Activated CD8-positive, alpha-beta memory T cell treated with anti-CD3 and anti-CD28 coated beads, Interleukin-2, amount 10 ng/mL, durations not matched to agents 7 days and 5 days (primary cell): ENCODE measurements at regions not wholly inside any gene's neighbourhood (a gene's known extent, or its start where the extent isn't known, plus 50 kb on each side); places are given as distances from the start of the nearest gene placed in this dataset.
"Not testable (repeated sequence)": the region's sequence is repeated elsewhere in the genome, so short reads cannot be mapped to it uniquely, and the experiment has no call there.

Source experiments
- ATAC-seq: fragments of 150-1000 bp; cut with Tn5 transposase; one replicate; pipeline ENCODE4 v1.10.0; 2021; ENCODE audit warnings: moderate library complexity
- CTCF ChIA-PET: fragments of 350-600 bp; sonication (Branson Sonifier 250); formaldehyde crosslinking; loops from one replicate; lab custom pipeline; 2021; ENCODE audit warnings: antibody characterized with exemption; lab: Charles Lee
- DNase-seq: peaks from one replicate; pipeline ENCODE4 v3.0.0-alpha.2; 2020
- H3K27ac Mint-ChIP-seq: one replicate; pipeline ENCODE4 v1.8.0; 2021; ENCODE audit warnings: mild to moderate bottlenecking, mixed read lengths
- H3K27me3 Mint-ChIP-seq: one replicate; pipeline ENCODE4 v1.8.0; 2021; ENCODE audit warnings: mixed read lengths
- H3K36me3 Mint-ChIP-seq: one replicate; pipeline ENCODE4 v1.8.0; 2021; ENCODE audit warnings: mild to moderate bottlenecking, mixed read lengths
- H3K4me1 Mint-ChIP-seq: one replicate; pipeline ENCODE4 v1.8.0; 2021; ENCODE audit warnings: mixed read lengths
- H3K4me3 Mint-ChIP-seq: one replicate; pipeline ENCODE4 v1.8.0; 2021; ENCODE audit warnings: mild to moderate bottlenecking, moderate library complexity, mixed read lengths
- H3K9me3 Mint-ChIP-seq: one replicate; pipeline ENCODE4 v1.8.0; 2022; ENCODE audit warnings: low read depth, mixed read lengths

DNA sequence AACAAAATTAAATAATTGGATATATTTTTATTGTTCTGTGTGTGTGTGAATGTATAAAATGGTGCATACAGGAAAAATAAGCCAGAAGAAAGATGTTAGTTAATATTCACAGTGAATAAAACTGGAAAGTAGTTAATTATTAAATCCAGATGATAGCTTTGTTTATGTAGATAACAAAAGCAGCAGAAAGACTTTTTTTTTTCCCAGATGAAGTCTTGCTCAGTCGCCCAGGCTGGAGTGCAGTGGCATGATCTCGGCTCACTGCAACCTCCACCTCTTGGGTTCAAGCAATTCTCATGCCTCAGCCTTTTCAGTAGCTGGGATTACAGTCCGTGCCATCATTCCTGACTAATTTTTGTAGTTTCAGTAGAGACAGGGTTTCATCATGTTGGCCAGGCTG lies 140.1 kb downstream of the ZNF486 start:
- Mint-ChIP-seq H3K9me3 (peaks cover 11% of the 10 kb centered on the region), H3K4me3 (no peak overlapping the region), H3K27me3 (no peaks in the 10 kb centered on the region), H3K4me1 (no peaks in the 10 kb centered on the region), H3K36me3 (no peaks in the 10 kb centered on the region), H3K27ac (no peak overlapping the region)
- ATAC-seq (no peak), DNase-seq (no peak)
- CTCF ChIA-PET = no interaction called here

DNA sequence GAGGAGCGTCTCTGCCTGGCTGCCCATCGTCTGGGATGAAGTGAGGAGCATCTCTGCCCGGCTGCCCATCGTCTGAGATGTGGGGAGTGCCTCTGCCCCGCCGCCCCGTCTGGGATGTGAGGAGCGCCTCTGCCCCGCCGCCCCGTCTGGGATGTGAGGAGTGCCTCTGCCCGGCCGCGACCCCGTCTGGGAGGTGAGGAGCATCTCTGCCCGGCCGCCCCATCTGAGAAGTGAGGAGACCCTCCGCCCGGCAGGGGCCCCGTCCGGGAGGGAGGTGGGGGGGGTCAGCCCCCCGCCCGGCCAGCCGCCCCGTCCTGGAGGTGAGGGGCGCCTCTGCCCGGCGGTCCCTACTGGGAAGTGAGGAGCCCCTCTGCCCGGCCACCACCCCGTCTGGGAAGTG lies 129.3 kb downstream of the ZNF486 start:
- H3K27ac Mint-ChIP-seq, H3K4me1 Mint-ChIP-seq, CTCF ChIA-PET, H3K36me3 Mint-ChIP-seq, H3K9me3 Mint-ChIP-seq, ATAC-seq, DNase-seq, H3K4me3 Mint-ChIP-seq, H3K27me3 Mint-ChIP-seq: not testable (repeated sequence)

DNA sequence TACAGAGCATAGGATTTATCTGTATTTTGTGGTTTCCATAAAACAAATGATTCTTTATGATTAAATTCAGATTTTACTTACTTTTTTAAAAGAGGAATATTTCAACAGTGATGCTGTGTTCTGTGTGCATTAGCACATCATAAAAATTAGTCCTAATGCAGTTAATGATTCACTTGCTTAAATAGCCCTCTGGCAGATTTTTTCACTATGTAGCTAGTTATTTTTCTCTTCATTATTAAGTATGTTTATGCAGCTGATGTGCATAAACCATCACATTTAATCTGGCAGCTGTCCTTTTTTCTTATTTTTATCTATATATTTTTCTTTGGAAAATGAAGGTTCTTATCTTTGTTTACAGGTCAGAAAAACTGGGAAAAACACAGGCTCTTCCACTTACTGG lies 127.2 kb downstream of the ZNF486 start:
- no peaks in the 10 kb centered on the region for H3K4me1 Mint-ChIP-seq
- no peak for ATAC-seq
- H3K27me3 Mint-ChIP-seq = no peaks in the 10 kb centered on the region

DNA sequence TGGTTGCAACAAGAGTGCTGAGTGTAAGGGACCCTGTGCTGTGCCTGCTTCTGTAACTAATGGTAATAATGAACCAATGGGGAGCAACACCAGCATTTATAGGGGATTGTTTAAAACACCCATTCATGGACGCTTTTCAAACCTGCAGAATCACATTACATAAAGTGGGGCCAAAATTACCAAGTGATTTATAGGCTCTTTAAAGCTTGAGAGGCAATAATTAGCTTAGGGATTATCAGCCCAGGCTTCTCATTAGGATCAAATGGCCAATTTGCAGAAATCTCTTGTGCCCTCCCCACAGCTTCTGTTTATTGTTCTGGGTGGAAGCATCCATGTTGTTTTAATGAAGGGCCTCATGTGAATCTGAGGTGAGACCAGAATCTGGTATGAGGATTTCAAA lies 125.5 kb downstream of the ZNF486 start:
- H3K4me1 Mint-ChIP-seq, ATAC-seq, H3K9me3 Mint-ChIP-seq, CTCF ChIA-PET, H3K36me3 Mint-ChIP-seq, H3K4me3 Mint-ChIP-seq, H3K27me3 Mint-ChIP-seq, DNase-seq, H3K27ac Mint-ChIP-seq: not testable (repeated sequence)

More for the DNA sequence above, 127.2 kb downstream of the ZNF486 start:
- DNase-seq = no peak
- Mint-ChIP-seq H3K36me3 (no peaks in the 10 kb centered on the region), H3K27ac (no peak overlapping the region), H3K9me3 (no peaks in the 10 kb centered on the region), H3K4me3 (no peak overlapping the region)
- CTCF ChIA-PET = no interaction called here

DNA sequence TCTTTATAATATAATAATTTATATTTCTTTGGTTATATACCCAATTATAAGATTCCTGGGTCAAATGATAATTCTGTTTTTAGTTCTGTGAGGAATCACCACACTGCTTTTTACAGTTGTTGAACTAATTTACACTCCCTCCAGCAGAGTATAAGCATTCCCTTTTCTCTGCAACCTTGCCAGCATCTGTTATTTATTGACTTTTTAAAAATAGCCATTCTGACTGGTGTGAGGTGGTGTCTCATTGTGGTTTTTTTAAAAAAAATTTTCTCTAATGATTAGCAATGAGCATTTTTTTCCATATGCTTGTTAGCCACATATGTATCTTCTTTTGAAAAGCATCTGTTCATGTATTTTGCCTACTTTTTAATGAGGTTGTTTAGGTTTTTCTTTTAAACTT lies 122.2 kb downstream of the ZNF486 start:
- Mint-ChIP-seq H3K27ac (no peak overlapping the region), H3K4me3 (no peak overlapping the region), H3K4me1 (no peaks in the 10 kb centered on the region), H3K27me3 (no peaks in the 10 kb centered on the region), H3K9me3 (peaks cover 4% of the 10 kb centered on the region), H3K36me3 (no peaks in the 10 kb centered on the region)
- ATAC-seq (no peak), DNase-seq (no peak)
- CTCF ChIA-PET = no interaction called here

DNA sequence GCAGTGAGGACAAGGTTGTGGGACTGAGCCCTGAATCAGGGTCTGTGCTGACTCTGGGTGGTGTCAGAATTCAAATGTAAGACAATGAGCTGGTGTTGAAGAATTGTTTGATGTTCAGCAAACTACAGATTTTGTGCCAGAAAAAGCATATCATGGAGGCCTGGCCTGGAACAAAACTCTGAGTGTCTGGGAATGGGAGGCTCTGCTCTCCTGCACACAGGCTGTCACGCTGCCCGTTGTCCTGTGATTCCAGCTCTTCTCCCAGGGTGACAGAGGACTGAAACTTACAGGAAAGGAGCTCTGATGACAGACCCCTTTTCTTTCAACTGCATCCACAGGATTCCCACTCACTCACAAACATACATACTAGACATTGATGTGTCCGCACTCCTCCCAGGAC lies 120.1 kb downstream of the ZNF486 start:
- H3K9me3 Mint-ChIP-seq = peaks cover 7% of the 10 kb centered on the region
- CTCF ChIA-PET = no interaction called here
- no peaks in the 10 kb centered on the region for H3K4me1 Mint-ChIP-seq
- H3K27me3 Mint-ChIP-seq = no peaks in the 10 kb centered on the region
- DNase-seq (no peak), ATAC-seq (no peak)
- no peak overlapping the region for H3K27ac Mint-ChIP-seq
- H3K36me3 Mint-ChIP-seq = no peaks in the 10 kb centered on the region
- H3K4me3 Mint-ChIP-seq = no peak overlapping the region

DNA sequence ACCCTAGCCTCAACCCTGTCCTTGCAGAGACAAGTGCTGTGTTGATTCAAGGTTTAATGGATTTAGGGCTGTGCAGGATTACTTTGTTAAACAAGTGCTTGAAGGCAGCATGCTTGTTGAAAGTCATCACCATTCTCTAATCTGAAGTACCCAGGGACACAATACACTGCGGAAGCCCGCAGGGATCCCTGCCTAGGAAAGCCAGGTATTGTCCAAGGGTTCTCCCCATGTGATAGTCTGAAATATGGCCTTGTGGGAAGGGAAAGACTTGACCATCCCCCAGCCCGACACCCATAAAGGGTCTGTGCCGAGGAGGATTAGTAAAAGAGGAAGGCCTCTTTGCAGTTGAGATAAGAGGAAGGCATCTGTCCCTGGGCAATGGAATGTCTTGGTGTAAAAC lies 118.9 kb downstream of the ZNF486 start:
- H3K4me3 Mint-ChIP-seq, H3K4me1 Mint-ChIP-seq, H3K27ac Mint-ChIP-seq, CTCF ChIA-PET, H3K9me3 Mint-ChIP-seq, ATAC-seq, DNase-seq, H3K36me3 Mint-ChIP-seq, H3K27me3 Mint-ChIP-seq: not testable (repeated sequence)

DNA sequence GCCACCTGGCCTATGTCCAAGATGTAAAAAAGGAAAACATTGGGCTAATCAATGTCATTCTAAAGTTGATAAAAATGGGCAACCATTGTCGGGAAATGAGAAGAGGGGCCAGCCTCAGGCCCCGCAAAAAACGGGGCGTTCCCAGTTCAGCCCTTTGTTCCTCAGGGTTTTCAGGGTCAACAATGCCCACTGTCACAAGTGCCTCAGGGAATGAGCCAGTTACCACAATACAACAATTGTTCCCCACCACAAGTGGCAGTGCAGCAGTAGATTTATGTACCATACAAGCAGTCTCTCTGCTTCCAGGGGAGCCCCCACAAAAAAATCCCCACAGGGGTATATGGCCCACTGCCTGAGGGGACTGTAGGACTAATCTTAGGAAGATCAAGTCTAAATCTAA lies 112.5 kb downstream of the ZNF486 start:
- DNase-seq (no peak), ATAC-seq (no peak)
- no peak overlapping the region for H3K4me3 Mint-ChIP-seq
- no peaks in the 10 kb centered on the region for H3K36me3 Mint-ChIP-seq
- CTCF ChIA-PET = no interaction called here
- H3K27ac Mint-ChIP-seq = no peak overlapping the region
- no peaks in the 10 kb centered on the region for H3K27me3 Mint-ChIP-seq
- peaks cover 5% of the 10 kb centered on the region for H3K9me3 Mint-ChIP-seq
- H3K4me1 Mint-ChIP-seq = no peaks in the 10 kb centered on the region

DNA sequence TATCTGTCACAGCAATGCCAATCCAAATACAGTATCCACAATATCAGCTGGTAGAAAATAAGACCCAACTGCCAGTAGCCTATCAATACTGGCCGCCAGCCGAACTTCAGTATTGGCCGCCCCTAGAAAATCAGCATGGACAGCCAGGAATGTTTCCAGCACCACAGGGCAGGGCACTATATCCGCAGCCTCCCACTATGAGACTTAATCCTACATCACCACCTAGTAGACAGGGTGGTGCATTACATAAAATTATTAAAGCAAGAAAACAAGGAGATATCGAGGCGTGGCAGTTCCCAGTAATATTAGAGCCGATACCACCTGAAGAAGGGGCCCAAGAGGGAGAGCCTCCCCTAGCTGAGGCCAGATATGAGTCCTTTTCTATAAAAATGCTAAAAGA lies 111.3 kb downstream of the ZNF486 start:
- Mint-ChIP-seq H3K4me3 (no peak overlapping the region), H3K27me3 (no peaks in the 10 kb centered on the region), H3K9me3 (peaks cover 3% of the 10 kb centered on the region), H3K4me1 (no peaks in the 10 kb centered on the region), H3K27ac (no peak overlapping the region), H3K36me3 (no peaks in the 10 kb centered on the region)
- ATAC-seq (peak; percentile 61), DNase-seq (peak; percentile 41)
- CTCF ChIA-PET = interaction anchor here (0.9 to 1.3 kb wide), 3 partner anchors 15 to 367 kb away, joined by 3 read pairs; no protein-coding TSS in a partner anchor

DNA sequence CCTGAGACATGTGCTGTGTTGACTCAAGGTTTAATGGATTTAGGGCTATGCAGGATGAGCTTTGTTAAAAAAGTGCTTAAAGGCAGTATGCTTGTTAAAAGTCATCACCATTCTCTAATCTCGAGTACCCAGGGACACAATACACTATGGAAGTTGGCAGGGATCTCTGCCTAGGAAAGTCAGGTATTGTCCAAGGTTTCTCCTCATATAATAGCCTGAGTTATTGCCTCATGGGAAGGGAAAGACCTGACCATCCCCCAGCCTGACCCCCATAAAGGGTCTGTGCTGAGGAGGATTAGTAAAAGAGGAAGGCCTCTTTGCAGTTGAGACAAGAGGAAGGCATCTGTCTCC lies 109.7 kb downstream of the ZNF486 start:
- H3K36me3 Mint-ChIP-seq, CTCF ChIA-PET, DNase-seq, ATAC-seq, H3K27ac Mint-ChIP-seq, H3K4me3 Mint-ChIP-seq, H3K27me3 Mint-ChIP-seq, H3K9me3 Mint-ChIP-seq, H3K4me1 Mint-ChIP-seq: not testable (repeated sequence)

DNA sequence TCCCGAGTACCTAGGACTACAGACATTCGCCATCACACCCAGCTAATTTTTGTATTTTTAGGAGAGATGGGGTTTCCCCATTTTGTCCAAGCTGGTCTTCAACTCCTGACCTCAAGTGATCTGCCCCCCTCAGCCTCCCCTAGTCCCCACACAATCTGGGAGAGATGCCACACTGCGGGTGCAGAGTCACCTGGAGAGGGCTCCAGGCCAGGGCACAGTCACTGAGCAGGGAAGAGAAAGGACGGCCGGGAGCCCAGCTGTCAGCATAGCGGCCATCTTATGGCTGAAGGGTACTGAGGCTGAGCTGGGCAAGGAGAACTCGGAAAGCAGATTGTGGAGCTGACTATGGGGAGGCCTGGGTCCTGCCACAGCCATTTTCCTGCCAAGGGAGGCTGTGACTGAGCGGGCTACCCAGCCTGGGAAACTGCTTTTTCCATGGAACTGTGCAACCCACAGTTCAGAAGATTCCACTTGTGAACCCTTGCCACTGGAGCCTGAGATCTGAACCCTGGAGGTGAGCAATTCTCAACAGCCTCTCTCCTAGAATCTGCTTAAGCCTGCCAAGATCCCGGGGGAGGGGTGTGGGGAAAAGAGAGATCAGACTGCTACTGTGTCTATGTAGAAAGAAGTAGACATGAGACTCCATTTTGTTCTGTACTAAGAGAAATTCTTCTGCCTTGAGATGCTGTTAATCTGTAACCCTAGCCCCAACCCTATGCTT lies 109.2 kb downstream of the ZNF486 start:
- no peaks in the 10 kb centered on the region for H3K27me3 Mint-ChIP-seq
- H3K27ac Mint-ChIP-seq = no peak overlapping the region
- no peak overlapping the region for H3K4me3 Mint-ChIP-seq
- H3K9me3 Mint-ChIP-seq = no peaks in the 10 kb centered on the region
- no peaks in the 10 kb centered on the region for H3K4me1 Mint-ChIP-seq
- DNase-seq (no peak), ATAC-seq (no peak)
- no peaks in the 10 kb centered on the region for H3K36me3 Mint-ChIP-seq
- CTCF ChIA-PET = no interaction called here

DNA sequence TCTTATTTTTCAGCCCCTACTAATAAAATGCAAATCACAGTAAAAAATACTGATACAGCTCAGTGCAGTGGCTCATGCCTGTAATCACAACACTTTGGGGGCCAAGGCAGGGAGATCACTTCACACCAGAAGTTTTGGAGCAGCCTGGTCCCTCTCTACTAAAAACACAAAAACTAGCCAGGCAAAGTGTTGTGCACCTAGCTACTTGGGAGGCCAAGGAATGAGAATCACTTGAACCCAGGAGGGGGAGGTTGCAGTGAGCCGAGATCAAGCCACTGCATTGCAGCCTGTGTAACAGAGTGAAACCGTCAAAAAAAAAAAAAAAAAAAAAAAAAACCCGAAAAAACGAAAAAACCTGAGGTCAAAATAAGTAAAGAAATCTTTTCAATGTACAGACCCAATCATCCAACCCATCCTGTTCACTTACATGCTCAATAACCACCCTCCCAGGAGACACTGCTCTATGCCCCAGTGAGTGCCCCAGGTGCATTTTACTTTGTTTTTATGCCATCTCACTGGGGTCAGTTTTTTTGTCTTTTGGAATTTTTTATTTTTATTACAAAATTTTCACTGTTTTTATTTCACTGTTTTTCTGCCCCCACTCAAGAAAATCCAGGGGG lies 107.0 kb downstream of the ZNF486 start:
- no peak overlapping the region for H3K4me3 Mint-ChIP-seq
- no peaks in the 10 kb centered on the region for H3K36me3 Mint-ChIP-seq
- H3K9me3 Mint-ChIP-seq = no peaks in the 10 kb centered on the region
- ATAC-seq = no peak
- no peaks in the 10 kb centered on the region for H3K27me3 Mint-ChIP-seq
- H3K27ac Mint-ChIP-seq = no peak overlapping the region
- CTCF ChIA-PET = interaction anchor here (1.0 to 1.3 kb wide), 2 partner anchors 35 to 276 kb away, joined by 3 read pairs; no protein-coding TSS in a partner anchor
- H3K4me1 Mint-ChIP-seq = no peaks in the 10 kb centered on the region
- no peak for DNase-seq

DNA sequence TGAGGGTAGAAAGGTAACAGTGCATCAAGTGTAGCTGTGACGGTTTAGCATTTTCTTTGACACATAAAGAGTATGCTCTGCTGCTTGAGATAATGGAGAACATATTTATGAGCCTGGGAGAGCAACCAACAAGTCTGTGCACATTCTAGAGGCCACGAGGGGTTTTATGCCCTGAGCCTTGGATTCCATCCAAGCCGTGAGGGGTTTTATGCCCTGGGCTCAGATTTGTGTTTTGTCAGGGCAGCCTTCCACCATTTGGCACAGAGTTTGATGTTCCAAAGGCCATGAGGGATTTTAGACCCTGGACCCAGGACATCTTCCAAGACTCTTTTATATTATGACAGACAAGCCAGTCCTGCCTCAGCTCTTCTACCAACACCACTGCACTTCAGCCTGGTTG lies 106.4 kb downstream of the ZNF486 start:
- no peaks in the 10 kb centered on the region for H3K27me3 Mint-ChIP-seq

DNA sequence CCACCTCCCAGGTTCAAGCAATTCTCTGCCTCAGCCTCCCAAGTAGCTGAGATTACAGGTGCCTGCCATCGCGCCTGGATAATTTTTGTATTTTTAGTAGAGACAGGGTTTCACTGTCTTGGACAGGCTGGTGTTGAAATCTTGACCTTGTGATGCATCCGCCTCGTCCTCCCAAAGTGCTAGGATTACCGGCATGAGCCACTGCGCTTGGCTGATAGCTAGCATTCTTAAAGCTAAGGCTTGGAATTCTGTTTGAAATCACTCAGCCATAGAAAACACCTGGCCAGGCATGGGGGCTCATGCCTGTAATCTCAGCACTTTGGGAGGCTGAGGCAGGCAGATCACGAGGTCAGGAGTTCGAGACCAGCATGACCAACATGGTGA lies 105.6 kb downstream of the ZNF486 start:
- CTCF ChIA-PET = interaction anchor here (1.3 kb wide), 1 partner anchor 34 kb away, joined by 3 read pairs; no protein-coding TSS in a partner anchor
- not testable (repeated sequence) for DNase-seq, ATAC-seq, H3K4me1 Mint-ChIP-seq, H3K9me3 Mint-ChIP-seq, H3K27ac Mint-ChIP-seq, H3K36me3 Mint-ChIP-seq, H3K27me3 Mint-ChIP-seq, H3K4me3 Mint-ChIP-seq

More for the DNA sequence above, 106.4 kb downstream of the ZNF486 start:
- H3K9me3 Mint-ChIP-seq = no peaks in the 10 kb centered on the region
- no peak overlapping the region for H3K4me3 Mint-ChIP-seq
- CTCF ChIA-PET = interaction anchor here (1.3 kb wide), 1 partner anchor 35 kb away, joined by 3 read pairs; no protein-coding TSS in a partner anchor
- no peak overlapping the region for H3K27ac Mint-ChIP-seq
- no peaks in the 10 kb centered on the region for H3K4me1 Mint-ChIP-seq
- ATAC-seq (no peak), DNase-seq (no peak)
- H3K36me3 Mint-ChIP-seq = no peaks in the 10 kb centered on the region
